ENCODE measurements at regions not wholly inside any gene's neighbourhood (a gene's known extent, or its start where the extent isn't known, plus 50 kb on each side); places are given as distances from the start of the nearest gene placed in this dataset.

GRCh38 chr12:68453278-68453677, 121.1 kb upstream of the MDM1 start:
- TF ChIP-seq POLR2A (IDR thresholded peaks at IDR 0.05) = no peak
- no peak for TF ChIP-seq CTCF (IDR thresholded peaks at IDR 0.05)

All from adrenal gland (tissue), 5 donors.